ENCODE measurements at regions not wholly inside any gene's neighbourhood (a gene's known extent, or its start where the extent isn't known, plus 50 kb on each side); places are given as distances from the start of the nearest gene placed in this dataset.
A peak's percentile ranks its signal among the peaks of the same experiment; 100 is the strongest.

DNA sequence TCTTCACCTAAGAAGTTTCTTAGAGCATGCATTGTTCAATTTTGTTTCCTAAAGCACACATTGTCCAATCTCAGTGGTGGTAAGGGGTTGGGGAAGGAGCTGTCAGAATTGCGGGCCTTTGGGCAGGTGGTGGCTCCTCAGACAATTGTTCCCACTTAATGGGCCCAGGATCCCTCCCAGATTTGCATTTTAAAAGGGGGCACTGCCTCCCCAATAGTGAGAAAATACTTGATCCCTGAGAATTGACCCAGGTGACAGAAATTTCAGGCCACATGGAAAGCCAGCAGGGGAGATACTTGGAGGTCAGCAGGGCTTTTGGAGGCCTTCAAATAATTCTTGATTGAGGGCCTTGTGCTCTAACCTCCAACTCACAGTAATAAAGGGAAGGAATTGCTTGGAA is 217.1 kb downstream of the ZNF674 start:
- Histone ChIP-seq H3K9ac (ENCODE audit: extremely low read depth, insufficient read length, low read length) (no peak overlapping the region), H3K23me2 (ENCODE audit: insufficient read length, low read depth, low read length, poor library complexity, severe bottlenecking) (no peaks in the 10 kb centered on the region), H4K5ac (ENCODE audit: insufficient read length, low read depth, low read length) (peak overlapping the region; percentile 93), H3K14ac (ENCODE audit: insufficient read depth, low read length) (0 out of 2 replicates have a peak overlapping the region, but pooled peaks have one; percentile 31), H3K27ac (ENCODE audit: insufficient read length, low read depth, low read length) (peak overlapping the region; percentile 100), H2BK20ac (ENCODE audit: low read depth, low read length, poor library complexity, severe bottlenecking) (no peak overlapping the region), H3K23ac (ENCODE audit: insufficient read length, low read depth, low read length) (no peak overlapping the region), H3K27me3 (ENCODE audit: insufficient read depth, low read length) (no peaks in the 10 kb centered on the region), H3K9me3 (ENCODE audit: control insufficient read depth, low read depth, low read length) (no peaks in the 10 kb centered on the region), H3K56ac (ENCODE audit: insufficient read length, low read depth, low read length) (peak overlapping the region; percentile 47), H2BK15ac (ENCODE audit: low read depth, low read length) (no peak overlapping the region), H3T11ph (ENCODE audit: low read length) (peak overlapping the region; percentile 70), H3K18ac (ENCODE audit: insufficient read length, low read depth, low read length) (peak overlapping the region; percentile 93), H2AK5ac (ENCODE audit: insufficient read length, low read length) (no peak overlapping the region), H3K79me1 (ENCODE audit: insufficient read depth, low read depth, low read length, poor library complexity, severe bottlenecking) (no peaks in the 10 kb centered on the region), H2BK12ac (ENCODE audit: insufficient read length, low read depth, low read length) (peak overlapping the region; percentile 55), H3K4me1 (ENCODE audit: insufficient read depth, low read length) (peaks cover 19% of the 10 kb centered on the region; the same call in 1 of the 2 replicates), H4K20me1 (ENCODE audit: control insufficient read depth, insufficient read depth, insufficient read length) (no peaks in the 10 kb centered on the region), H3K4ac (ENCODE audit: low read depth, low read length) (peak overlapping the region; percentile 67; the same call in 1 of the 2 replicates), H3K79me2 (ENCODE audit: insufficient read depth, low read length) (no peaks in the 10 kb centered on the region; the same call in 1 of the 2 replicates), H2AFZ (ENCODE audit: low read length) (no peak overlapping the region), H2BK120ac (ENCODE audit: low read depth, low read length, poor library complexity, severe bottlenecking) (peak overlapping the region; percentile 23), H2BK5ac (ENCODE audit: insufficient read length, low read length) (peak overlapping the region; percentile 92), H4K8ac (replicated peaks; ENCODE audit: insufficient read length, low read depth, low read length) (no peak overlapping the region), H3K4me2 (ENCODE audit: insufficient read depth, insufficient read length, low read length) (peak overlapping the region; percentile 58), H4K91ac (ENCODE audit: insufficient read length, low read depth, low read length) (no peak overlapping the region)
- DNase-seq = no peak
- H3K36me3 Mint-ChIP-seq (ENCODE audit: insufficient read depth in 1 of 3, low read depth in 3 of 3) = peaks cover 3 to 4% (median 4%) of the 10 kb centered on the region in 3 experiments; a peak in 4 of 7 replicates
- H3K27ac Mint-ChIP-seq = peak overlapping the region; percentile 98 to 99 (median 98)
- peak overlapping the region in 1 of 2 experiments; percentile 39; a peak in 3 of 5 replicates for H3K4me3 Mint-ChIP-seq
- peaks cover 39 to 46% of the 10 kb centered on the region in 2 experiments for H3K4me1 Mint-ChIP-seq
- no peaks in the 10 kb centered on the region for H3K27me3 Mint-ChIP-seq (ENCODE audit: low read depth)
- TF ChIP-seq, protein P1, sequence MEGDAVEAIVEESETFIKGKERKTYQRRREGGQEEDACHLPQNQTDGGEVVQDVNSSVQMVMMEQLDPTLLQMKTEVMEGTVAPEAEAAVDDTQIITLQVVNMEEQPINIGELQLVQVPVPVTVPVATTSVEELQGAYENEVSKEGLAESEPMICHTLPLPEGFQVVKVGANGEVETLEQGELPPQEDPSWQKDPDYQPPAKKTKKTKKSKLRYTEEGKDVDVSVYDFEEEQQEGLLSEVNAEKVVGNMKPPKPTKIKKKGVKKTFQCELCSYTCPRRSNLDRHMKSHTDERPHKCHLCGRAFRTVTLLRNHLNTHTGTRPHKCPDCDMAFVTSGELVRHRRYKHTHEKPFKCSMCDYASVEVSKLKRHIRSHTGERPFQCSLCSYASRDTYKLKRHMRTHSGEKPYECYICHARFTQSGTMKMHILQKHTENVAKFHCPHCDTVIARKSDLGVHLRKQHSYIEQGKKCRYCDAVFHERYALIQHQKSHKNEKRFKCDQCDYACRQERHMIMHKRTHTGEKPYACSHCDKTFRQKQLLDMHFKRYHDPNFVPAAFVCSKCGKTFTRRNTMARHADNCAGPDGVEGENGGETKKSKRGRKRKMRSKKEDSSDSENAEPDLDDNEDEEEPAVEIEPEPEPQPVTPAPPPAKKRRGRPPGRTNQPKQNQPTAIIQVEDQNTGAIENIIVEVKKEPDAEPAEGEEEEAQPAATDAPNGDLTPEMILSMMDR (conservative IDR thresholded peaks at IDR 0.05) = no peak
- no CpG with 5 or more reads among the region's 1 CpG for WGBS (ENCODE audit: extremely low coverage, insufficient read length, low lambda C conversion rate)
- H3K9me3 Mint-ChIP-seq = peaks cover 48 to 66% of the 10 kb centered on the region in 2 experiments
